Hematopoietic multipotent progenitor cell treated with erythropoietin and hydrocortisone succinate and interleukin-3 and kit ligand, for 8 days (in vitro differentiated cells): ENCODE measurements at regions not wholly inside any gene's neighbourhood (a gene's known extent, or its start where the extent isn't known, plus 50 kb on each side); places are given as distances from the start of the nearest gene placed in this dataset.
A peak's percentile ranks its signal among the peaks of the same experiment; 100 is the strongest.

Experiments used
- DNase-seq: peaks from one replicate; pipeline ENCODE4 v3.0.0-alpha.2; 2015

- no peak for DNase-seq
Observed at GRCh38 chr14:44287858-44288257, 219.2 kb downstream of the FSCB start.

GRCh38 chr14:44286201-44286600, 220.9 kb downstream of the FSCB start:
- DNase-seq = no peak

GRCh38 chr14:44283836-44284235, 223.2 kb downstream of the FSCB start:
- DNase-seq = no peak

- DNase-seq = no peak
Observed at GRCh38 chr14:44279357-44279756, 227.7 kb downstream of the FSCB start.

- no peak for DNase-seq
Observed at GRCh38 chr14:44271637-44272036, 235.4 kb downstream of the FSCB start.

GRCh38 chr14:44271006-44271405, 236.1 kb downstream of the FSCB start:
- no peak for DNase-seq

GRCh38 chr14:44265246-44265645, 241.8 kb downstream of the FSCB start:
- no peak for DNase-seq

GRCh38 chr14:44215660-44216059, 291.4 kb downstream of the FSCB start:
- DNase-seq = no peak

GRCh38 chr14:44211718-44212117, 295.4 kb downstream of the FSCB start:
- DNase-seq = no peak

- DNase-seq = no peak
Observed at GRCh38 chr14:44204061-44204835, 302.8 kb downstream of the FSCB start.

- no peak for DNase-seq
Observed at GRCh38 chr14:44180975-44181374, 326.1 kb downstream of the FSCB start.

GRCh38 chr14:44170556-44170955, 336.5 kb downstream of the FSCB start:
- no peak for DNase-seq

GRCh38 chr14:44170101-44170500, 337.0 kb downstream of the FSCB start:
- no peak for DNase-seq

- DNase-seq = no peak
Observed at GRCh38 chr14:44168566-44168965, 338.5 kb downstream of the FSCB start.

GRCh38 chr14:44166611-44167010, 340.5 kb downstream of the FSCB start:
- no peak for DNase-seq

- DNase-seq = no peak
Observed at GRCh38 chr14:44165936-44166335, 341.1 kb downstream of the FSCB start.

GRCh38 chr14:44165286-44165685, 341.8 kb downstream of the FSCB start:
- DNase-seq = no peak

- no peak for DNase-seq
Observed at GRCh38 chr14:44163946-44164345, 343.1 kb downstream of the FSCB start.

- no peak for DNase-seq
Observed at GRCh38 chr14:44162197-44162596, 344.9 kb downstream of the FSCB start.

- no peak for DNase-seq
Observed at GRCh38 chr14:44154874-44155273, 352.2 kb downstream of the FSCB start.

GRCh38 chr14:44154446-44154845, 352.6 kb downstream of the FSCB start:
- DNase-seq = no peak

GRCh38 chr14:44151130-44151820, 355.8 kb downstream of the FSCB start:
- no peak for DNase-seq

GRCh38 chr14:44149597-44149996, 357.5 kb downstream of the FSCB start:
- DNase-seq = peak; percentile 3

- no peak for DNase-seq
Observed at GRCh38 chr14:44142006-44142405, 365.1 kb downstream of the FSCB start.

- no peak for DNase-seq
Observed at GRCh38 chr14:44135972-44136371, 371.1 kb downstream of the FSCB start.
